GM23248 (cell line): ENCODE measurements at regions not wholly inside any gene's neighbourhood (a gene's known extent, or its start where the extent isn't known, plus 50 kb on each side); places are given as distances from the start of the nearest gene placed in this dataset.

Source experiments
- DNase-seq: peaks from one replicate; pipeline ENCODE4 v3.0.0-alpha.2; 2015
- H2AFZ ChIP-seq: fragments of 200-600 bp; sonication (generic); 2 replicates; pipeline ENCODE4 v1.6.1; 2016; ENCODE audit warnings: antibody characterized with exemption
- H3F3A ChIP-seq: fragments of 200-600 bp; sonication (generic); 2 replicates; pipeline ENCODE4 v1.6.1; 2016; ENCODE audit warnings: mild to moderate bottlenecking, antibody characterized with exemption, mixed run types; ENCODE audit not compliant: insufficient read depth
- H3K27ac ChIP-seq: fragments of 200-600 bp; sonication (generic); 2 replicates; pipeline ENCODE4 v1.5.1; 2016; ENCODE audit warnings: mild to moderate bottlenecking
- H3K27me3 ChIP-seq: fragments of 200-600 bp; sonication (generic); replicated peaks from 2 replicates; pipeline ENCODE4 v1.6.1; 2016; ENCODE audit warnings: mild to moderate bottlenecking; ENCODE audit not compliant: insufficient read depth
- H3K36me3 ChIP-seq: fragments of 200-600 bp; sonication (generic); 2 replicates; pipeline ENCODE4 v1.6.1; 2016; ENCODE audit warnings: low read depth, mild to moderate bottlenecking
- H3K4me1 ChIP-seq: fragments of 200-600 bp; sonication (generic); 2 replicates; pipeline ENCODE4 v1.6.1; 2016; ENCODE audit warnings: mild to moderate bottlenecking; ENCODE audit not compliant: insufficient read depth
- H3K4me2 ChIP-seq: fragments of 200-600 bp; sonication (generic); one replicate; pipeline ENCODE4 v1.6.1; 2016; ENCODE audit warnings: mild to moderate bottlenecking; ENCODE audit not compliant: unreplicated experiment
- H3K4me3 ChIP-seq: fragments of 200-600 bp; sonication (generic); 2 replicates; pipeline ENCODE4 v1.5.1; 2016; ENCODE audit warnings: mild to moderate bottlenecking
- H3K79me2 ChIP-seq: fragments of 200-600 bp; sonication (generic); 2 replicates; pipeline ENCODE4 v1.6.1; 2016; ENCODE audit warnings: mild to moderate bottlenecking; ENCODE audit not compliant: insufficient read depth
- H3K9ac ChIP-seq: fragments of 200-600 bp; sonication (generic); 2 replicates; pipeline ENCODE4 v1.6.1; 2016; ENCODE audit warnings: mild to moderate bottlenecking
- H3K9me2 ChIP-seq: fragments of 200-600 bp; sonication (generic); 2 replicates; pipeline ENCODE4 v1.6.1; 2016; ENCODE audit warnings: mixed run types, mild to moderate bottlenecking, moderate library complexity; ENCODE audit not compliant: insufficient read depth
- H3K9me3 ChIP-seq: fragments of 200-600 bp; sonication (generic); one replicate; pipeline ENCODE4 v1.6.1; 2017; ENCODE audit warnings: low read depth
- H4K20me1 ChIP-seq: fragments of 200-600 bp; sonication (generic); 2 replicates; pipeline ENCODE4 v1.6.0; 2016; ENCODE audit not compliant: insufficient read depth
- EZH2 ChIP-seq: fragments of 200-600 bp; sonication (generic); IDR thresholded peaks from 2 replicates; pipeline ENCODE4 v1.6.1; 2018; ENCODE audit warnings: antibody characterized with exemption, mild to moderate bottlenecking; ENCODE audit not compliant: insufficient read depth, poor library complexity, severe bottlenecking
- EZH2phosphoT487 ChIP-seq: fragments of 200-600 bp; sonication (generic); IDR thresholded peaks from 2 replicates; pipeline ENCODE4 v1.6.1; 2018; ENCODE audit warnings: antibody characterized with exemption, moderate library complexity, mild to moderate bottlenecking, low read depth; ENCODE audit not compliant: insufficient read depth
- WGBS, 2 experiments: methylation state at CpG; one replicate each; pipeline ENCODE4 v1.1.6; 2015 to 2017; ENCODE audit warnings: low lambda C conversion rate in 2 of 2, low coverage in 1 of 2; ENCODE audit errors: missing lambda C conversion rate in 2 of 2; 5-methylcytosine and 5-hydroxymethylcytosine counted together
- in situ Hi-C: fragments of 300-500 bp; cut with MboI; formaldehyde crosslinking; loops from 2 replicates; pipeline ENCODE4 v1.15.0; 2020

- Histone ChIP-seq H3F3A (no peaks in the 10 kb centered on the region), H3K4me3 (no peak overlapping the region), H3K9ac (no peak overlapping the region), H3K4me1 (no peaks in the 10 kb centered on the region), H3K36me3 (no peaks in the 10 kb centered on the region), H4K20me1 (no peaks in the 10 kb centered on the region), H3K27ac (no peak overlapping the region), H3K79me2 (no peaks in the 10 kb centered on the region), H3K9me2 (no peaks in the 10 kb centered on the region), H3K4me2 (no peak overlapping the region), H3K27me3 (no peaks in the 10 kb centered on the region), H3K9me3 (no peaks in the 10 kb centered on the region), H2AFZ (no peak overlapping the region)
- in situ Hi-C loops, result no loop called here
- no peak for DNase-seq
- 22 to 33% methylated on average over 3 of the region's 3 CpGs for WGBS, 2 experiments
- TF ChIP-seq EZH2 (no peak), EZH2phosphoT487 (no peak)
Observed at GRCh38 chrX:5380426-5380825, 848.2 kb downstream of the NLGN4X start.

GRCh38 chrX:5341902-5342301 is 886.8 kb downstream of the NLGN4X start:
- no peaks in the 10 kb centered on the region for H3K9me3 ChIP-seq
- H3K4me2 ChIP-seq, result no peak overlapping the region
- no peak for TF ChIP-seq EZH2
- TF ChIP-seq EZH2phosphoT487, result no peak
- H3K4me1 ChIP-seq, result no peaks in the 10 kb centered on the region
- H3K79me2 ChIP-seq, result no peaks in the 10 kb centered on the region
- H3K27ac ChIP-seq, result no peak overlapping the region
- H3K9ac ChIP-seq, result no peak overlapping the region
- 44 to 50% methylated on average over 5 of the region's 5 CpGs for WGBS, 2 experiments
- H4K20me1 ChIP-seq, result no peaks in the 10 kb centered on the region
- DNase-seq, result no peak
- H3K27me3 ChIP-seq, result no peaks in the 10 kb centered on the region
- no peak overlapping the region for H2AFZ ChIP-seq
- no peak overlapping the region for H3K4me3 ChIP-seq
- no peaks in the 10 kb centered on the region for H3K9me2 ChIP-seq
- in situ Hi-C loops, result no loop called here
- no peaks in the 10 kb centered on the region for H3F3A ChIP-seq
- no peaks in the 10 kb centered on the region for H3K36me3 ChIP-seq

GRCh38 chrX:5337160-5337559 is 891.5 kb downstream of the NLGN4X start:
- H3K79me2 ChIP-seq, result no peaks in the 10 kb centered on the region
- WGBS, 2 experiments, result 28 to 35% methylated on average over 3 of the region's 3 CpGs
- no peak overlapping the region for H3K9ac ChIP-seq
- TF ChIP-seq EZH2 (no peak), EZH2phosphoT487 (no peak)
- H3K27me3 ChIP-seq, result no peaks in the 10 kb centered on the region
- H3K27ac ChIP-seq, result no peak overlapping the region
- no peak overlapping the region for H2AFZ ChIP-seq
- no peaks in the 10 kb centered on the region for H3K36me3 ChIP-seq
- H4K20me1 ChIP-seq, result no peaks in the 10 kb centered on the region
- DNase-seq, result no peak
- H3K9me3 ChIP-seq, result no peaks in the 10 kb centered on the region
- in situ Hi-C loops, result no loop called here
- H3K4me2 ChIP-seq, result no peak overlapping the region
- H3K4me1 ChIP-seq, result no peaks in the 10 kb centered on the region
- H3K4me3 ChIP-seq, result no peak overlapping the region
- H3F3A ChIP-seq, result no peaks in the 10 kb centered on the region
- no peaks in the 10 kb centered on the region for H3K9me2 ChIP-seq

GRCh38 chrX:5324546-5324945 is 904.1 kb downstream of the NLGN4X start:
- H2AFZ ChIP-seq, result no peak overlapping the region
- H3K36me3 ChIP-seq, result no peaks in the 10 kb centered on the region
- TF ChIP-seq EZH2phosphoT487 (no peak), EZH2 (no peak)
- no peaks in the 10 kb centered on the region for H3K27me3 ChIP-seq
- H3K4me1 ChIP-seq, result no peaks in the 10 kb centered on the region
- no peak overlapping the region for H3K9ac ChIP-seq
- no peak overlapping the region for H3K4me3 ChIP-seq
- no peak for DNase-seq
- H4K20me1 ChIP-seq, result no peaks in the 10 kb centered on the region
- H3K9me3 ChIP-seq, result no peaks in the 10 kb centered on the region
- no peak overlapping the region for H3K27ac ChIP-seq
- no peaks in the 10 kb centered on the region for H3F3A ChIP-seq
- in situ Hi-C loops, result no loop called here
- no peaks in the 10 kb centered on the region for H3K79me2 ChIP-seq
- 0 to 6% methylated on average over 1 of the region's 1 CpG for WGBS, 2 experiments
- no peaks in the 10 kb centered on the region for H3K9me2 ChIP-seq
- no peak overlapping the region for H3K4me2 ChIP-seq

GRCh38 chrX:5314148-5314547 is 914.5 kb downstream of the NLGN4X start:
- Histone ChIP-seq H3K36me3 (no peaks in the 10 kb centered on the region), H3K79me2 (no peaks in the 10 kb centered on the region), H3K9me2 (no peaks in the 10 kb centered on the region), H2AFZ (no peak overlapping the region), H3K27me3 (no peaks in the 10 kb centered on the region), H3K27ac (no peak overlapping the region), H3K9me3 (no peaks in the 10 kb centered on the region), H4K20me1 (no peaks in the 10 kb centered on the region), H3F3A (no peaks in the 10 kb centered on the region), H3K4me1 (no peaks in the 10 kb centered on the region), H3K4me2 (no peak overlapping the region), H3K4me3 (no peak overlapping the region), H3K9ac (no peak overlapping the region)
- WGBS, 2 experiments, result 20 to 30% methylated on average over 5 of the region's 5 CpGs
- in situ Hi-C loops, result no loop called here
- no peak for TF ChIP-seq EZH2
- TF ChIP-seq EZH2phosphoT487, result no peak
- DNase-seq, result no peak
